Ishikawa (cell line): ENCODE measurements at regions not wholly inside any gene's neighbourhood (a gene's known extent, or its start where the extent isn't known, plus 50 kb on each side); places are given as distances from the start of the nearest gene placed in this dataset.

ENCODE experiments used
- CEBPB ChIP-seq: IDR thresholded peaks from 2 replicates; pipeline ENCODE4 v1.6.1; 2012
- CREB1 ChIP-seq: IDR thresholded peaks from 2 replicates; pipeline ENCODE4 v1.6.1; 2012; ENCODE audit warnings: low read depth
- EGR1 ChIP-seq: IDR thresholded peaks from 2 replicates; pipeline ENCODE4 v1.6.1; 2012
- EP300 ChIP-seq: IDR thresholded peaks from 2 replicates; pipeline ENCODE4 v1.6.1; 2012; ENCODE audit warnings: borderline replicate concordance
- FOXM1 ChIP-seq: IDR thresholded peaks from 2 replicates; pipeline ENCODE4 v1.6.1; 2012; ENCODE audit warnings: low read depth, borderline replicate concordance
- NFIC ChIP-seq: IDR thresholded peaks from 2 replicates; pipeline ENCODE4 v1.6.1; 2012
- RAD21 ChIP-seq: IDR thresholded peaks from 2 replicates; pipeline ENCODE4 v1.6.1; 2012; ENCODE audit warnings: low read depth
- TAF1 ChIP-seq: IDR thresholded peaks from 2 replicates; pipeline ENCODE4 v1.6.1; 2012; ENCODE audit warnings: low read depth, mild to moderate bottlenecking
- TEAD4 ChIP-seq: IDR thresholded peaks from 2 replicates; pipeline ENCODE4 v1.6.1; 2012
- YY1 ChIP-seq: IDR thresholded peaks from 2 replicates; pipeline ENCODE4 v1.6.1; 2012; ENCODE audit warnings: low read depth
- TF ChIP-seq, protein P1 (sequence below): IDR thresholded peaks from 2 replicates; pipeline ENCODE4 v1.6.1; 2012

DNA sequence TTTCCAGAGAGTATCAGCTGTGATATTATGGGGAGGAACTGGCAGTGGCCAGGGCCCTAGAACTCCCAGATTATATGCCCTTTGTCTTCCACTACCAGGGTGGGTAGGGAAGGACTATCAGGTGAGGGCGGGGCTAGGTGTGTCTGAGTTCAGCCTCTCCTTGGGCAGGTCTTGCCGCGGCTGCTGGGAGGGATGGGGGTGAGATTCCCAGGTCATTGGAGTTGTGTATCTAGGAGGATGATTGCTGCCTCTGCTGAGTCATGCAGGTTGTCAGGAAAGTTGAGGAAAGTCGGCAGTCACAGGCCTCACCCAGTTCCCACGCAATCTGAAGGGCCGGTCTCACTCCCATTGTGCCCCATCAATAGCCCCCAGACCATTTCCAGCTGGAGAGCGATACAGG, 185.2 kb downstream of the DKK1 start:
- TF ChIP-seq, protein P1, sequence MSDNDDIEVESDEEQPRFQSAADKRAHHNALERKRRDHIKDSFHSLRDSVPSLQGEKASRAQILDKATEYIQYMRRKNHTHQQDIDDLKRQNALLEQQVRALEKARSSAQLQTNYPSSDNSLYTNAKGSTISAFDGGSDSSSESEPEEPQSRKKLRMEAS: no peak
- no peak for TF ChIP-seq CEBPB
- TF ChIP-seq TEAD4: no peak
- TF ChIP-seq FOXM1: no peak
- no peak for TF ChIP-seq YY1
- no peak for TF ChIP-seq RAD21
- TF ChIP-seq NFIC: no peak
- no peak for TF ChIP-seq CREB1
- no peak for TF ChIP-seq EP300
- no peak for TF ChIP-seq EGR1
- TF ChIP-seq TAF1: no peak
